ENCODE measurements at regions not wholly inside any gene's neighbourhood (a gene's known extent, or its start where the extent isn't known, plus 50 kb on each side); places are given as distances from the start of the nearest gene placed in this dataset.

- Histone ChIP-seq H3F3A (ENCODE audit: low read depth) (no peaks in the 10 kb centered on the region), H3K4me1 (ENCODE audit: insufficient read depth, low read length, poor library complexity, severe bottlenecking) (peaks cover 11% of the 10 kb centered on the region), H4K20me1 (ENCODE audit: insufficient read depth, low read length, poor library complexity, severe bottlenecking) (no peaks in the 10 kb centered on the region), H3K4me2 (ENCODE audit: low read depth, low read length, poor library complexity, severe bottlenecking) (no peak overlapping the region), H2AFZ (ENCODE audit: low read length) (no peak overlapping the region), H3K79me2 (ENCODE audit: insufficient read depth, low read length) (no peaks in the 10 kb centered on the region), H3K36me3 (ENCODE audit: insufficient read depth, low read length) (no peaks in the 10 kb centered on the region), H3K9me3 (ENCODE audit: insufficient read depth, low read depth, low read length) (no peaks in the 10 kb centered on the region), H3K4me3 (ENCODE audit: low read length, poor library complexity, severe bottlenecking) (no peak overlapping the region), H3K9ac (ENCODE audit: low read depth, low read length, poor library complexity, severe bottlenecking) (no peak overlapping the region), H3K9me2 (replicated peaks; ENCODE audit: low read depth, low read length) (no peaks in the 10 kb centered on the region), H3K27me3 (ENCODE audit: insufficient read depth, low read length, poor library complexity, severe bottlenecking) (no peaks in the 10 kb centered on the region)
- TF ChIP-seq EZH2phosphoT487 (IDR thresholded peaks at IDR 0.05; ENCODE audit: borderline replicate concordance), result no peak
- TF ChIP-seq, protein P1, sequence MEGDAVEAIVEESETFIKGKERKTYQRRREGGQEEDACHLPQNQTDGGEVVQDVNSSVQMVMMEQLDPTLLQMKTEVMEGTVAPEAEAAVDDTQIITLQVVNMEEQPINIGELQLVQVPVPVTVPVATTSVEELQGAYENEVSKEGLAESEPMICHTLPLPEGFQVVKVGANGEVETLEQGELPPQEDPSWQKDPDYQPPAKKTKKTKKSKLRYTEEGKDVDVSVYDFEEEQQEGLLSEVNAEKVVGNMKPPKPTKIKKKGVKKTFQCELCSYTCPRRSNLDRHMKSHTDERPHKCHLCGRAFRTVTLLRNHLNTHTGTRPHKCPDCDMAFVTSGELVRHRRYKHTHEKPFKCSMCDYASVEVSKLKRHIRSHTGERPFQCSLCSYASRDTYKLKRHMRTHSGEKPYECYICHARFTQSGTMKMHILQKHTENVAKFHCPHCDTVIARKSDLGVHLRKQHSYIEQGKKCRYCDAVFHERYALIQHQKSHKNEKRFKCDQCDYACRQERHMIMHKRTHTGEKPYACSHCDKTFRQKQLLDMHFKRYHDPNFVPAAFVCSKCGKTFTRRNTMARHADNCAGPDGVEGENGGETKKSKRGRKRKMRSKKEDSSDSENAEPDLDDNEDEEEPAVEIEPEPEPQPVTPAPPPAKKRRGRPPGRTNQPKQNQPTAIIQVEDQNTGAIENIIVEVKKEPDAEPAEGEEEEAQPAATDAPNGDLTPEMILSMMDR (conservative IDR thresholded peaks at IDR 0.05; ENCODE audit: low read length), result no peak
Observed at GRCh38 chr3:30945291-30945690, 50.8 kb upstream of the GADL1 start.

- no peaks in the 10 kb centered on the region for H3K9me2 ChIP-seq (replicated peaks; ENCODE audit: low read depth, low read length)
- H3K27me3 ChIP-seq (ENCODE audit: insufficient read depth, low read length, poor library complexity, severe bottlenecking), result no peaks in the 10 kb centered on the region
- no peaks in the 10 kb centered on the region for H3K79me2 ChIP-seq (ENCODE audit: insufficient read depth, low read length)
- H3K9ac ChIP-seq (ENCODE audit: low read depth, low read length, poor library complexity, severe bottlenecking), result no peak overlapping the region
- H3K9me3 ChIP-seq (ENCODE audit: insufficient read depth, low read depth, low read length), result no peaks in the 10 kb centered on the region
- no peak overlapping the region for H3K4me3 ChIP-seq (ENCODE audit: low read length, poor library complexity, severe bottlenecking)
- no peak for TF ChIP-seq EZH2phosphoT487 (IDR thresholded peaks at IDR 0.05; ENCODE audit: borderline replicate concordance)
- TF ChIP-seq, protein P1 (conservative IDR thresholded peaks at IDR 0.05; ENCODE audit: low read length), result no peak
- H3K36me3 ChIP-seq (ENCODE audit: insufficient read depth, low read length), result no peaks in the 10 kb centered on the region
- H2AFZ ChIP-seq (ENCODE audit: low read length), result 0 out of 2 replicates have a peak overlapping the region, but pooled peaks have one; percentile 12
- no peaks in the 10 kb centered on the region for H3K4me1 ChIP-seq (ENCODE audit: insufficient read depth, low read length, poor library complexity, severe bottlenecking)
- no peak overlapping the region for H3K4me2 ChIP-seq (ENCODE audit: low read depth, low read length, poor library complexity, severe bottlenecking)
- no peaks in the 10 kb centered on the region for H4K20me1 ChIP-seq (ENCODE audit: insufficient read depth, low read length, poor library complexity, severe bottlenecking)
- H3F3A ChIP-seq (ENCODE audit: low read depth), result no peaks in the 10 kb centered on the region
Observed at GRCh38 chr3:30948426-30948825, 54.0 kb upstream of the GADL1 start.

GRCh38 chr3:30951826-30952225, 57.4 kb upstream of the GADL1 start:
- Histone ChIP-seq H3K79me2 (ENCODE audit: insufficient read depth, low read length) (no peaks in the 10 kb centered on the region), H3K9ac (ENCODE audit: low read depth, low read length, poor library complexity, severe bottlenecking) (no peak overlapping the region)
- no peak for TF ChIP-seq EZH2phosphoT487 (IDR thresholded peaks at IDR 0.05; ENCODE audit: borderline replicate concordance)
- TF ChIP-seq, protein P1 (conservative IDR thresholded peaks at IDR 0.05; ENCODE audit: low read length), result no peak

More at GRCh38 chr3:30951826-30952225, 57.4 kb upstream of the GADL1 start:
- Histone ChIP-seq H3K4me1 (ENCODE audit: insufficient read depth, low read length, poor library complexity, severe bottlenecking) (no peaks in the 10 kb centered on the region), H3K9me3 (ENCODE audit: insufficient read depth, low read depth, low read length) (no peaks in the 10 kb centered on the region), H3K36me3 (ENCODE audit: insufficient read depth, low read length) (no peaks in the 10 kb centered on the region), H3K27me3 (ENCODE audit: insufficient read depth, low read length, poor library complexity, severe bottlenecking) (no peaks in the 10 kb centered on the region), H3K4me3 (ENCODE audit: low read length, poor library complexity, severe bottlenecking) (no peak overlapping the region), H3K9me2 (replicated peaks; ENCODE audit: low read depth, low read length) (no peaks in the 10 kb centered on the region), H4K20me1 (ENCODE audit: insufficient read depth, low read length, poor library complexity, severe bottlenecking) (no peaks in the 10 kb centered on the region), H3F3A (ENCODE audit: low read depth) (no peaks in the 10 kb centered on the region), H3K4me2 (ENCODE audit: low read depth, low read length, poor library complexity, severe bottlenecking) (no peak overlapping the region), H2AFZ (ENCODE audit: low read length) (no peak overlapping the region)

All from Loucy (cell line).